ENCODE measurements at regions not wholly inside any gene's neighbourhood (a gene's known extent, or its start where the extent isn't known, plus 50 kb on each side); places are given as distances from the start of the nearest gene placed in this dataset.

DNA sequence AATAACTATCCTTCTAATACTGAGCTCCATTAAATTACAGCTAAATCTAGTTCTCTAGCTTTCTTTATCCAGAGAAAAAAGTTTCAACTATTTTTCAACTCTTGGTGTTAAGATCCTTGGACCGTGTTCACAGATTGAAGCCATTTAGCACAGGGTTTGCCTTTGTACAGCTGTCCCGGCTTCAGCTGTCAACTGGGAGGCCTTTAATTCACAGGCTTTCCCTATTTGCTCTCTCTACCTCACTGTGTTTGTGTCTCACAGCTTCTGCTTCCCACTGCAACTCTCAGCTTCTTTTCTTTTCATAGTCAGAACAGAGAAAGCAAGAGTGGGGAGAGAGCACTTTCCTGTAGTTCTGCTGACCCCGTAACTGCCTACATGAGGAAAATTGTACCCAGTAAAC lies 76.9 kb upstream of the SMAD1 start:
- Histone ChIP-seq H3F3A (ENCODE audit: insufficient read depth, low read depth) (no peaks in the 10 kb centered on the region), H3K4me2 (no peak overlapping the region), H3K9me3 (ENCODE audit: insufficient read depth, low read depth) (no peaks in the 10 kb centered on the region), H2AFZ (no peak overlapping the region), H3K79me2 (ENCODE audit: low read depth) (no peaks in the 10 kb centered on the region), H3K36me3 (ENCODE audit: low read depth) (no peaks in the 10 kb centered on the region), H4K20me1 (ENCODE audit: insufficient read depth) (no peaks in the 10 kb centered on the region), H3K27ac (no peak overlapping the region), H3K9me2 (ENCODE audit: insufficient read depth) (no peaks in the 10 kb centered on the region), H3K27me3 (ENCODE audit: insufficient read depth, low read depth) (no peaks in the 10 kb centered on the region), H3K4me3 (no peak overlapping the region), H3K4me1 (replicated peaks; ENCODE audit: insufficient read depth) (no peaks in the 10 kb centered on the region)
- intact Hi-C loops (cut with micrococcal nuclease; ENCODE audit: unreplicated experiment) = no loop called here
- TF ChIP-seq EZH2 (IDR thresholded peaks at IDR 0.05; ENCODE audit: low read depth) = no peak
- TF ChIP-seq, protein P1, sequence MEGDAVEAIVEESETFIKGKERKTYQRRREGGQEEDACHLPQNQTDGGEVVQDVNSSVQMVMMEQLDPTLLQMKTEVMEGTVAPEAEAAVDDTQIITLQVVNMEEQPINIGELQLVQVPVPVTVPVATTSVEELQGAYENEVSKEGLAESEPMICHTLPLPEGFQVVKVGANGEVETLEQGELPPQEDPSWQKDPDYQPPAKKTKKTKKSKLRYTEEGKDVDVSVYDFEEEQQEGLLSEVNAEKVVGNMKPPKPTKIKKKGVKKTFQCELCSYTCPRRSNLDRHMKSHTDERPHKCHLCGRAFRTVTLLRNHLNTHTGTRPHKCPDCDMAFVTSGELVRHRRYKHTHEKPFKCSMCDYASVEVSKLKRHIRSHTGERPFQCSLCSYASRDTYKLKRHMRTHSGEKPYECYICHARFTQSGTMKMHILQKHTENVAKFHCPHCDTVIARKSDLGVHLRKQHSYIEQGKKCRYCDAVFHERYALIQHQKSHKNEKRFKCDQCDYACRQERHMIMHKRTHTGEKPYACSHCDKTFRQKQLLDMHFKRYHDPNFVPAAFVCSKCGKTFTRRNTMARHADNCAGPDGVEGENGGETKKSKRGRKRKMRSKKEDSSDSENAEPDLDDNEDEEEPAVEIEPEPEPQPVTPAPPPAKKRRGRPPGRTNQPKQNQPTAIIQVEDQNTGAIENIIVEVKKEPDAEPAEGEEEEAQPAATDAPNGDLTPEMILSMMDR (conservative IDR thresholded peaks at IDR 0.05) = no peak
- ChIA-PET CTCF (no interaction called here), POLR2A (ENCODE audit: unreplicated experiment) (no interaction called here)
- no peak for DNase-seq
- no TSS peak for BruUV-seq (replicated peaks)

DNA sequence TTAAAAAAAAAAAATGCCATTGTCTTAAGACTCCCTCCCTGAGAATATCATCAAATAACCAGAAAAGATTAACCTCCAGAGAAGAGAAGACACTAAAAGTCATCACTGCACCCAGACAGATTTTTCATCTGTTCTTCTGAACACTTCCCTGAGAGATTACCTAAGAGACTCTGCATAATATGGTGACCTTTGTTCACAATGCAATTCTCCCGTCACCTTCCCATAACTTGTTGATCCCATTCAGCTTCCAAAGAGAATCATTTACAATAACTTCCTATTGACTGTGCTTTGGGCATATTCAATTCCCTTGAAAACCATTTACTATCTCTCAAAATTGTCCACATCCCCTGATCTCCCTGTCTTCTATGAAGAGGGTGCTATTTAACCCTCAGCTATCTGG lies 85.1 kb upstream of the SMAD1 start:
- Histone ChIP-seq H2AFZ (no peak overlapping the region), H4K20me1 (ENCODE audit: insufficient read depth) (no peaks in the 10 kb centered on the region), H3K27me3 (ENCODE audit: insufficient read depth, low read depth) (no peaks in the 10 kb centered on the region), H3F3A (ENCODE audit: insufficient read depth, low read depth) (no peaks in the 10 kb centered on the region), H3K4me3 (no peak overlapping the region), H3K4me2 (no peak overlapping the region), H3K9me2 (ENCODE audit: insufficient read depth) (0 out of 2 replicates have a peak, but pooled peaks cover 3% of the 10 kb centered on the region), H3K9me3 (ENCODE audit: insufficient read depth, low read depth) (no peaks in the 10 kb centered on the region), H3K4me1 (replicated peaks; ENCODE audit: insufficient read depth) (no peaks in the 10 kb centered on the region), H3K79me2 (ENCODE audit: low read depth) (no peaks in the 10 kb centered on the region), H3K36me3 (ENCODE audit: low read depth) (no peaks in the 10 kb centered on the region), H3K27ac (no peak overlapping the region)
- no TSS peak for BruUV-seq (replicated peaks)
- intact Hi-C loops (cut with micrococcal nuclease; ENCODE audit: unreplicated experiment) = no loop called here
- POLR2A ChIA-PET (ENCODE audit: unreplicated experiment) = no interaction called here
- TF ChIP-seq, protein P1 (conservative IDR thresholded peaks at IDR 0.05) = no peak
- no peak for TF ChIP-seq EZH2 (IDR thresholded peaks at IDR 0.05; ENCODE audit: low read depth)
- no peak for DNase-seq
- CTCF ChIA-PET = no interaction called here

DNA sequence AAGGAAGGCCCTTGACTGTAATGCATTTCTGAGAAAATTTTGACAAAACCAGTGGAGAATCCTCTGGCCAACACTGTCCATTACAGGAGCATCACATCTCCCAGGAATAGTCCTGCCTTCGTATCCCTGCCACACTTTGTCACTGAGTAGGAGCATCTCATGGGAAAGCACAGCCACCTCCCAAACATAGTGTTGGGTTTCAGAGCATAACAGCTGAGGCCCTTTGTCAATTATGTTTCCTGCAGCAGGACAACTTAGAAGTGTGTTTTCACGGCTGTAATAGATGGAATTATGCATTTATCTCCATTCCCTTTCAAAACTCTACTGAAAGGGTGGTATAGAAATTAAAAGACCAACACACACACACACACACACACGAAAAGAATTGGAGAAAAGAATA lies 91.1 kb upstream of the SMAD1 start:
- Histone ChIP-seq H3K27ac (no peak overlapping the region), H3K4me3 (no peak overlapping the region), H2AFZ (no peak overlapping the region), H3K9me2 (ENCODE audit: insufficient read depth) (no peaks in the 10 kb centered on the region; the same call in 1 of the 2 replicates), H3K27me3 (ENCODE audit: insufficient read depth, low read depth) (no peaks in the 10 kb centered on the region), H3K9me3 (ENCODE audit: insufficient read depth, low read depth) (no peaks in the 10 kb centered on the region), H3F3A (ENCODE audit: insufficient read depth, low read depth) (no peaks in the 10 kb centered on the region), H3K79me2 (ENCODE audit: low read depth) (no peaks in the 10 kb centered on the region), H3K4me2 (no peak overlapping the region), H4K20me1 (ENCODE audit: insufficient read depth) (no peaks in the 10 kb centered on the region), H3K4me1 (replicated peaks; ENCODE audit: insufficient read depth) (no peaks in the 10 kb centered on the region), H3K36me3 (ENCODE audit: low read depth) (no peaks in the 10 kb centered on the region)
- TF ChIP-seq, protein P1 (conservative IDR thresholded peaks at IDR 0.05) = no peak
- TF ChIP-seq EZH2 (IDR thresholded peaks at IDR 0.05; ENCODE audit: low read depth) = no peak
- CTCF ChIA-PET = no interaction called here
- no peak for DNase-seq
- POLR2A ChIA-PET (ENCODE audit: unreplicated experiment) = no interaction called here
- BruUV-seq (replicated peaks) = no TSS peak
- intact Hi-C loops (cut with micrococcal nuclease; ENCODE audit: unreplicated experiment) = no loop called here
